NCI-H345 (cell line): ENCODE measurements at regions not wholly inside any gene's neighbourhood (a gene's known extent, or its start where the extent isn't known, plus 50 kb on each side); places are given as distances from the start of the nearest gene placed in this dataset.

Experiments
- DNase-seq: peaks from one replicate; lab custom pipeline; 2025; lab: John Stamatoyannopoulos, UW

DNA sequence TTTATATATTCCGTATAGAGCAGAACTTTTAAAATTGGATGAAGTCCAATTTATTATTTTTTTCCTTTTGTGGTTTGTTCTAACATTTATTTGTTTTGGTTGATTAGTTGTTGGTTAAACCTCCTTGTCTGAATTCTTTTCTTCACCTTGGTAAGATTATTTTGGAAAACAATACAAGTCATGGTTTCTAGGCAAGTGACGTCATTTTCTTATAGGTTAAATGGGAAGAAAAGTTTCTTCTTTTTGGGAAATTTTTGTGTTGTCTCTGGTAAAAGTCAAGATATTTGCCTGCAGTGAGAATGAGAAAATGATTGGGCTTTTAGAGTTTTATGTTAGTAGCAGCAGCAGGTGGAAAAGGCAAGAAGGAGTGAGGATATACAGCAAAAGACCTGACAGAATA is 197.9 kb downstream of the OTOR start:
- DNase-seq: no peak

DNA sequence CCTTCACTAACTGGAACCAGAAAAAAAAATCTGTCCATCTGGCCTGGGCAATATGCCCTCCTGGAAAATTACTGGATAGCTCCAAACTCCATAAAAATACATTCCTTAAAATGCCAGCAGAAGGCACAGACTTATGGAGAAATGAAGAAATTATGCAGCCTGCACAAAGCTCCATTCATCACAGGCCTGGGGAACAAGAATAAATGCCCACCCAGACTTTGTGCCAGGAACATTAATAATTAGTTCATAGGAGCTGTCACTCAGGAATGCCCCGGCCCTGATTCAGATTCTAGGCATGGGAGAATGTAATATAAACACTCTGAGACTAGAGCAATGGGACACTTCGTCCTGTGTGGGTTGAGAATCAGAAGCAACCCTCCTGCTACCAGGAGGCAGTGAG is 199.3 kb downstream of the OTOR start:
- DNase-seq: no peak

DNA sequence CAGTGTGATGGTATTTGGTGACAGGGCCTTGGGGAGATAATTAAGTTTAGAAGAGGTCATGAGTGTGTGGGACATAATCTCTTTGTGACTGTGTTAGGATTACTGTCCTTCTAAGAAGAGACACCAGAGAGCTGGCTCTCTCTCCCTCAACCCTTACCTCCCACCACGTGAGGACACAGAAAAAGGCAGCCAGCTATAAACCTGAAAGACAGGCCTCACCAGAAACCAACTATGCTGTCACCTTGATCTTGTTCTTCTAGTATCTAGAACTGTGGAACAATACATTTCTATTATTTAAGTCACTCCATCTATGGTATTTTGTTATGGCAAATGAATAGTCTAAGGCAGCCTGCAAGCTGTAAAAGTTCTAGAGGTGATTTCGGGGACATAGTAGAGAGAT is 203.7 kb downstream of the OTOR start:
- DNase-seq: no peak

DNA sequence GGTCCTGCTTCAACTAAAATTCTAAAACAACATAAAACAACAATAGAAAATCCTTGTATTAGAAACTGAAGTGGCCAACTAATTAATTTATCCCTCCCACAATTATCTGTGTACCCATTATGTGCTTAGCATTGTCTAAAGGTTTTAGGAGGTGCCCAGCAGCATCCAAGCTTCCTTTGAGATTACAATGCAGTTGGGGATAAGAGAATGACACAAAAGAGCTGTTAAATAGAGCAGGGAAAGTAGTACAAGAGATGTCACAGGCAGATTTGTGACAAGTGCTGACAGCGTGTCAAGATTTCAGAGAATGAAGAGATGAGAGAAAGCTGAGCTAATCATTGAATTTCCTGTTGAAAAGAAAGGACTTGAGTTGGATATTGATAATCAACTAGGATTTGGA is 204.8 kb downstream of the OTOR start:
- no peak for DNase-seq

DNA sequence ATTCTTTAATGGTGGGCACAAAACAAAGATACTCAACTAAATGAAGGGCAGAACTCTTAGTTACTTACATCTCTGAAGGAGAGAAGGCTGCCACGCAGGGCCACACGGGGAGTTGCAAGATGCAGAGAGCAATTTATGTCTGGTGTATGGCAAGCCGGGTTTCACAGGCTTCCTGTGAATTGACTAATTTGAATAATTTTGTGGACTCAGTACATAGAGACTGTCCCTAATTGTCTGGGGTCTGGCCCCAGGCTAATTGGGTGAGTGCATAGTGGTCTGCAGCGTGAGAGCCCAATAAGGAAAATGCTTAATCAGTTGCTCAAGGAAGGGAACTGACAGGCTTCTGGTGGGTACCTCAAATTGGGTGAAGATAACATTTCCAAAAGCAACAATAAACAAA is 205.7 kb downstream of the OTOR start:
- DNase-seq: no peak

DNA sequence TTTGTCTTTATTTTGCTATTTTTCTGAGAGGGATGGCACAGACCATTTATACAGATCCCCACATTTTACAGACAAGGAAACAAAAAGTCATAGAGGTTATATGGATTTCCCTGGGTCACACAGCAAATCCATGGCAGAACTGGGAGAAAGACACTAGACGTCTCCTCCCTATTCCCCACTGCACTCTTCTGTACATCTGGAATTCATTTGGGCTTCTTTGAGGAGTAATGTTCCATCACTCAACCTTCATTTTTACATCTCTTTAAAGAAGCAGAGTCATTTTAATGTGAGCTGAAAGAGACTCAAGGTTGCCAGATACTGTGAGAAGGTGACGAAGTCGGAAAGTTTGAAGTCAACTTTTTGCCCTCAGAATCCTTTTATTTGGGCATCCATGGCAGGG is 207.3 kb downstream of the OTOR start:
- DNase-seq: no peak

DNA sequence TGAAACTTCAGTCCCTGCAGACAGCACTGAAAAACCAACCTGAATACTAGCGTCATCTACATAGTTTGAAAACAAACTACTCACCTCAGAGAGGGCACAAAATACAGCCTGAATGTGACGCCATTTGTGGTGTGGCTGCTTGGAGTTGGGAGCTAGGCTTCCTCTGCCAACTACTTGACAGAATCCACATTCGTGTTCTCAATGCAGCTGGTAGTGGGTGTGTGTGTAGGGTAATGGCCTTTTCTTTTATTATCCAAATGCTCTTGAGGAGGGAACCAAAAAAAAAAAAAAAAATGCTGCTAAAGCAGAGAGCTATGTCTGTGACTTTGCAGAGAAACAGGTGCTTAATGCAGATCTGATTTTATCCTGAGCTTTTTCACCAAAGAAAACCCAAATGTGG is 207.8 kb downstream of the OTOR start:
- no peak for DNase-seq

DNA sequence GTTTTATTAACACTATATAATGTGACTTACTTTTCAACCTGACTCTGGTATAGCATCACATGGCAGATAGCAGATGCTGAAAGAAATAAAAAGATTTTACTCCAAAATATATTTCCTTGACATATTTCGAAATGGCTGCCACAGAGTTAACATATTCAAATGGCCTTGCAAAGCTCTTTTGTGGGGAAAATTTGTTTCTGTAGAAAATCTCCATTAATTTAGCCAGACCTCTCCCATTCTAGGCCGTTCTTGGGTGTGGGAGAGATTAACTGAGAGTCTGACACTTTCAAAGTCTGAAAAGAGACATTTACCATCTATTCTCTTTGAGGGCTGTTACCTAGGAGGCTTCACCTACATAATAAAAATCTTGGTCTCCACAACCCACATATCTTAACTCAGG is 217.2 kb downstream of the OTOR start:
- no peak for DNase-seq

DNA sequence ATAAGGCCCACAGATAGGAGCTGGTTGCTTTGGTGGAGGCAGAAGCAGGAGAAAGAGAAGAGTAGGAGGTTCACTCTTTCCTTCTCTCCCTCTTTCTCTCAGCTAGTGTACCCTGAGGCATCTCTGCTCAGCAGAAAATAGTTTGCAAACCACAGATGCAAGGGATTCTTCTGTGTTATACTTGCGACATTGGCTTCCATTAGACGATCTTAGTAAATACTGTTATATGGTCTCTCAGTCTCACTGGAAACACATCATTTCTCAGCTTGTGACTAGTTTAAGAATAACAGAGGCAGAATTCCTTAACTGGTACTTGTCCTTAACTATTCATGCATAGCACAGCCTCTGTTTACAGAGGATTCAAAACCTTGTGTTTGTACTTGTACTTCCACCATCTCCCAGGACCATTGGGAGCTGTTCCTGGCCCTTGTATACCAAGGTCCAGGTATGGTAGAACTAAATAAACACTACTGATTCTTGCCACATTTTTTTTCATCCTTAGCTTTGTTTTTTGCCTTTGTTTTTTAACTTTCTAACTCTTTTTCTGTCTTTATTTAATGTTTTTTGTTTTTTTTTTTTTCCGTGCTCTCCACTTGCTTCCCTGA is 218.2 kb downstream of the OTOR start:
- DNase-seq: no peak

DNA sequence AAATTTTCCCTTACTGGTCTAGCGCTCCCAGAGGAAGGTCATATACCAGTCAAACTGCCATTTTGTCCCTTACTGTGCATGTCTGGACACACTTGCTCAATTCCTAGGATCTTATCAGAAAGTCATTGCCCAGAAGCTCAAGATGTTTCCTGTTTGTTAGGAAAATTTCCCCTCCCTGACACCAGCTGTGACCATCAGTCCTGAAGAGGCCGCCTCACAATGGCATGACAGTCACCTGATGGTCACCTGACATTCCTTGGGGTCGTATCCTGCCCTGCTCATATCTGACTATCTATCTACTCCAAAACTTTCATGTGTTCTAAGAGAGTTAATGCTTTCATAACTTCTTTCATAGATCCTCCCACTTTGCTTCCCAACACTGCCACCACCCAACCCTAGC is 219.9 kb downstream of the OTOR start:
- no peak for DNase-seq

DNA sequence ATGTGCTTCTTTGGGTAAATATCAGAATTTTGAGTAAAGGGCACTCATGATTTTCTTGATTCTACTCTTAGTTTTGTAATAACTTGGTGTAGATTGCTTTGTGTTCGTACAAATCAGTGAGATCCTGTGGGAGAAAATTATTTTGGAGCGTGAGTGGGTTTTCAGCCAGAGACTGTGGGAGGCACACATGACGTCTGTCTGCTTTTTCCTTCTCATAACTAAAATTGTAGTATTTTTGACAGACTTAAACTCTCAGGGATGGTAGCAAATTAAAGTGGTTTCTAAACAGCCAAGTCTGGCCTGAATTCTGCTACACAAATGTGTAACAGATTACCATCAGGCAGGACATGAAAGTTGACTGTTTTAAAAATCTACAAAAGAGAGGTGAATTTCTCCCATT is 222.6 kb downstream of the OTOR start:
- no peak for DNase-seq

DNA sequence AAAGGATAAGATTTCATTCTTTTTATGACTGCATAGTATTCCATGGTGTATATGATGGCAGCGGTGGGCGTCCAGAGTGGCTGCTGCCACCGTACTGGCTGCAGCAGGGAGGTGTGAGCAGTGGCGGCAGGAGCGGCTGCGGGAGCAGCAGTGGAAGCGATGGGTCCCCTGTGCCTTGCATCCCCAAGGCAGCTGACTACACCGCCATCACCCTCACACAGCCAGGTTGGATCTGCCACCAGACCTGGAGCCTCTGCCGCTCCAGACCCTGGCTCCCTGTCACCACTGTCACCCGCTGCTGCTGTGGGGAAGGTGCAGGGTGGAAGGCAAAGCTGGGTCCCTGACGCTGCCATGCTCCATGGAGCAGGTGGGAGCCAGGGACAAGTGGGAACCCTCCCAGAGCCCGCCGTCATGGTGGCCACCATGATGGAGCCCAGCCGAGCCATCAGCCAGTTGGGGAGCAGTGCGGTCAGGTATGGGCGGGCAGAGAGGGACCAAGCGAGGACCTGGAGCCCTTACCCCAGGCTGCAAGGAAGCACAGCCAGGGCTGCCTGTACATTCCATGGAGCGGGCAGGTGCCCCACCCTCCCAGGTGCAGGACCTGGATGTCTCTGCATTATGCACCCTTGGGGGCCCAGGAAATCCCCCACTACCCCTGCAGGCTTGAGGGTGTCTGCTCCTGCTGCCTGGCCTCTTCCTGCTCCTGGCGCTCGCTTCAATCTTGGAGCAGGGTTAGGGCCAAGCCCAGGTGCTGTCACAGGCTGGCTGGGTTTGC is 226.1 kb downstream of the OTOR start:
- no peak for DNase-seq

DNA sequence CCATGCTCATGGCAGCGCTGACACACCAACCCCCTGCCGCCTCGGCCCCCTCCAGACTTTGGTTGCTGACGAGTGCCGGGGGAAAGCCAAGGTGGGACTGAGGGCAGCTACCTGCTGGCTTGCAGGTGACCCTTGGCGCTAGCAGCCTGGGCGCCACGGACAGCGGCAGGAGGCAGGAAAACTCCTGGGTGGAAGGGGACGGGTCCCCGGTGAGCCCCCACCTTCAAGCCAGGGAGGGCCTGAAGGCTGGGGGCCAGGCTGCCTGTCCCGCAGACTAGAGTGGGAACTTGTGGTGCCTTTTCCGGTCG is 226.7 kb downstream of the OTOR start:
- DNase-seq: no peak

DNA sequence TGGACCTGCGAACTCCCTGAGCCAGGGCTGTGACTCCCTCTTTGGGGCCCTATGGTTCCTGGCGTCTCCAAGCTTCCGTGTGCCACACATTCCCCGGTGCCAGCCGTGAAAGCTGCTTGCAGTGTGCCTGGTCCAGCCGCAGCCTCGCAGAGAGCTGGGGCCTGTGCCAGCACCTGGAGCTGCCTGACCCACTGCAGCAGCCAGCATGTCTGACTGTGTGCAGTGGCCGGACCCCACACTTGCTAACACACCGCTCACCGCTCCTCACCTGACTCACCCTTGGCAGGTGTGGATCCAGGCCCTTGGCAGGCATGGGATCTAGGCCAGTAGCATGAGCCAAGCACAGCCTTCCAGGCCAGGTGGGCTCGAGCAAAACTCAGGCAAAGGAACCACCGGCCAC is 227.5 kb downstream of the OTOR start:
- DNase-seq: no peak

DNA sequence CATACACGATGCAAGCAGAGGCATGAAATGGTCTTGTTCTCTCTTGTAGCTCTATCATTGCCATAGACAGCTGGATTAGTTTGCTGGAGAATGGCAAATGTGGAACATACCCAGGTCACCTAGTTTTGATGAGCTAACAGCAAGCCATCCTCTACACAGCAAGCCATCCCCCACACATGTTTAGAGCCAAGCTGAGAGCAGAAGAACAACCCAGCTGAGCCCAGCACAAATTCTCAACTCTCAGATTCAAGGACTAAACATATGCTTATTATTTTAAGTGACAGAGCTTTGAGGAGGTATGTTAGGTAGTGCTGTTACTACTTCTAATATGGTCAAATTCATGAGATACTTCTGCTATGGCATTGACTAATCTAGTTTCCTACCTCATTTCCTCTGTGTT is 230.3 kb downstream of the OTOR start:
- DNase-seq: no peak

DNA sequence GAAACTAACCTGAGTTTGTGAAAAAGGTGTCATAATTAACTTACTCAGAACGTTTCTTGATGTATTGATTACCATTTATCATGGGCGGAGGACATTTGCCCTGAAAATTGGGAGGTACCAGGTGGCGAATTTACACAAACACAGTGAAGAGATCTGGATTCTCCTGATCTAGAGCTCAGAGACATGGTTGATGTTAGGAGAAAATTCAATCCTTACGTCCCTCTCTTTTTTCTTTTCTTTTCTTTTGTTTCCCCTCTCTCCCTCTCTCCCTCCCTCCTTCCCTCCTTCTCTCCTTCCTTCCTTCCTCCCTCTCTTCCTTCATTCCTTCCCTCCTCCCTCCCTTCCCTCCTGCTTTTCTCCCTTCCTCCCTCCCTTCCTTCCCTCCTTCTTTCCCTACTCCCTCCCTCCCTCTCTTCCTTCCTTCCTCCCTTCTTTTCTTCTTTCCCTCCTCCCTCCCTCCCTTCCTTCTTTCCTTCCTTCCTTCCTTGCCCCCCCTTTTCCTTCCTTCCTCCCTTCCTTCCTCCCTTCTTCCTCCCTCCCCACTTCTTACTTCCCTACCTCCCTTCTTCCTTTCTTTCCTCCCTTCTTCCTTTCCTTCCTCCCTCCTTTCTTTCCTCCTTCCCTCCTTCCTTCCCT is 234.1 kb downstream of the OTOR start:
- DNase-seq: no peak

DNA sequence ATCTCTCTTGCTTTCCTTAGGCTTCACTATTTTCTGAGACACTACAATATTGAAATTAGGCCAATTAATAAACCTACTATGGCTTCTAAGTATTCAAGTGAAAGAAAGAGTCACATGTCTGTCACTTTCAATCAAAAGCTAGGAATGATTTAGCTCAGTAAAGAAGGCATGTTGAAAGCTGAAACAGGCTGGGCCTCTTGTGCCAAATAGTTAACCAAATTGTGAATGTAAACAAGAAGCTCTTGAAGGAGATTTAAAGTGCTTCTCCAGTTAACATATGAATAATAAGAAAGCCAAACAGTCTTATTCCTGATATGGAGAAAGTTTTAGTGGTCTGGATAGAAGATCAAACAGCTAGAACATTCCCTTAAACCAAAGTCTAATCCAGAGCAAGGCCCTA is 236.3 kb downstream of the OTOR start:
- DNase-seq: no peak

DNA sequence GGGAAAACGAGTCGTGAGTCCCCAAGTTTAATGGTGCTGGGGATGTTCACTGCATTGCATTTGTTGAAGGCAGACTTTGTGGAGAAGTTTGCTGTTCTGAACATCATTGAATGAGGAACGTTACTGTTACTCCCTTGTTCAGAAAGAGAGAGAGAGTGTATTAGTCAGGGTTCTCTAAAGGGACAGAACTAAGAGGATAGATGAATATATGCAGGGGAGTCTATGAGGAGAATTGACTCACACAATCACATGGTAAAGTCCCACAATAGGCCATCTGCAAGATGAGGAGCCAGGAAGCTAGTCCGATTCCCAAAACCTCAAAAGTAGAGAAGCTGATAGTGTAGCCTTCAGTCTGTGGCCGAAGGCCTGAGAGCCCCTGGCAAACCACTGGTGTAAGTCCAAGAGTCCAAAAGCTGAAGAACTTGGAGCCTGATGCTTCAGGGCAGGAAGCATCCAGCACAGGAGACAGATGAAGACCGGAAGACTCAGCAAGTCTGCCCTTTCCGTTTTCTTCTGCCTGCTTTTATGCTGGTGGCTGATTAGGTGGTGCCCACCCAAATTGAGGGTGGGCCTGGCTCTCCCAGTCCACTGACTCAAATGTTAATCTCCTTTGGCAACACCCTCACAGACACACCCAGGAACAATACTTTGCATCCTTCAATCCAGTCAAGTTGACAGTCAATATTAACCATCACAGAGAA is 223.5 kb upstream of the PCSK2 start:
- DNase-seq: no peak

DNA sequence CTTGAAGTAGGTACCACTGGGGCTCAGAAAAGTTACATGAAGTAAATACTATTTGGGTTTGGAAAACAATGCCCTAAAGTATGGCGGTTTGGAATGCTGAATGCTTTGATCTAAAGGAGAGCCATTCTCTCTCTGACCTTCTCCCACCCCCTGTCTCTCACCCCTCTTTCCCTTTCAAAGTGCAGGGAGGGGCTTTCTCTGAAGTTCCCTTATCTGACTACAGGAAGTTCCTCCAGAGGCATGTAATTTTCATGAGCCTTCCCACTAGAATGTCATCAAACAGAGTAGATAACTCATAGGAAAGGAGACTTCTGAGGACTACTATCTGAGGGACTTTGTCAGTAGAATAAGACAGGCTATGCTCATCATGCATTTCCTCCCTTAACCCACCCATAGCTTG is 216.7 kb upstream of the PCSK2 start:
- no peak for DNase-seq

DNA sequence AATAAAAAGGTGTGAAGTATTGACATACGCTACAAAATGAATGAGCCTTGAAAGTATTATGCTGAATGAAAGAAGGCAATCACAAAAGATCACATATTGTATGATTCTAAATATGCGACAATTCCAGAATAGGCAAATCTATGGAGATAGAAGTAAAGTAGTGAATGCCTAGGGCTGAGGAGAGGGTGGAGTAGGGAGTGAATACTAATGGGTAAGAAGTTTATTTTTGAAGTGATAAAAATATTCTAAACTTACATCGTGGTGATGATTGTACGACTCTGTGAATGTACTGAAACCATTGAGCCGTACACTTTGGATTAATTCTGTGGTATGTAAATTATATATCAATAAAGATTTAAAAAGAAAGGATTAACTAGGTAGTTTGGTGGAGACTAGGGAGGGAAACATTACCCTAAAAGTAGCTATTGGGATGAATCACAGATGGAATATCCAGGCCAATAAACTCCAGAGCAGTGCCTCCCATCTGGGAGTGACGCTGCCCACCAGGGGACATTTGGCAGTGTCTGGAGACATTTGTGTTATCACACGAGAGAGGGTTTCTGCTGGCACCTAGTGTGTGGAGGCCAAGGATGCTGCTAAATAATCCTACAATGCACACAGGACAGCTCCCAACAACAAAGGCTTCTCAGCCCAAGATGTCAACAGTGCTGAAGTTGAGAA is 214.2 kb upstream of the PCSK2 start:
- DNase-seq: no peak

DNA sequence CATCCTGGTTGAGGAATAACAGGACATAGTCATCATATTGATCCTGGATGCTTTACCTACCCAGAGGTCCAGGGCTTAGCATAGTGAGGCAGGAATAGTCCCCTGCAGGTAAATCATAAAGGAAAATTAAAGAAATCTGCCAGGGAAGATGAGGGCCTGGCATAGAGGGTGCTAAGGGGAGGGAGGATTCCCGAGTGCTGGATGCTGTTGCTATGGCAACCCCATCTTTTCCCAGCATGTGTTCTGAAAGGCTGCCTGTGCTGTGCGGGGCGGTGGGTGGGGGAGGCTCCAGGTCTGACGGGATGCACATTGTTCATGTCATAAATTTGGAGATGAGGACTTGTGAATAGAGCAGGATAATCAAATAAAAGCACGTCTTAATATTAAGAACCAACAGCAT is 212.6 kb upstream of the PCSK2 start:
- DNase-seq: peak; percentile 19

DNA sequence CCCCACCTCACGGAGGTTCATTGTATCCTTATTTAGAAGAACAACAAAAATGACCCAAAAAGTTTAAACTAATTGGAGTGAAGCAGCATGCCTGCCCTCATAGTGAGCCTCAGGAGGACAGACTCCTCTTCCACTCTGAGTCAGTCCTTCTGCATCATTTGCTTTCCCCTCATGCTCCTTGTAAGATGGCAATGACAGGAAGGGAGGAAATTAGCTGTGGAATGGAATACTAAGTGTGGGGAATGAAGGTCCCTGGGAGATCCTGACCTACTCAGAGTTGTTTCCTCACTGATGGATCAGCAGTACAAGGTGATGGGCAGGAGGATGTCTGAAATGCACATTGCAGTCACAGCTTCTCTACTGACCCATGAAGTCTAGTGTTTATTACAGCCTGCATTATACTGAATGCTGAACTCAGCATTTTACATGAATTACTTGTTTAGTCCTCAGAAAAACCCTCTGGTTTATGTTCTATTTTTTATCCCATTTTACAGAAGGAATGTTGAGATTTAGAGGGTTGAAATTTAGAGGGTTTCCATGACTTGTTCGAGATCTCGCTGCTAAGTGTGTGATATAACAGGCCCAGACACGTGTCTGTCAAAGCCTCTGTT is 212.0 kb upstream of the PCSK2 start:
- DNase-seq: no peak
